Liver (tissue), 8 donors: ENCODE measurements at regions not wholly inside any gene's neighbourhood (a gene's known extent, or its start where the extent isn't known, plus 50 kb on each side); places are given as distances from the start of the nearest gene placed in this dataset.

Experiments
- DNase-seq: peaks from one replicate; pipeline ENCODE4 v3.0.0-alpha.2; 2017; ENCODE audit warnings: low spot score
- H3K27ac ChIP-seq, 2 donors: one replicate each; pipeline ENCODE4 v1.7.0; 2013; ENCODE audit warnings: inconsistent platforms in 2 of 2, low read length in 2 of 2, control low read depth in 1 of 2, low read depth in 1 of 2, mild to moderate bottlenecking in 1 of 2
- H3K27me3 ChIP-seq, 4 donors: one replicate each; pipeline versions ENCODE4 v1.6.1 to v1.7.0; 2013; ENCODE audit warnings: low read length in 3 of 4, inconsistent platforms in 1 of 4, mild to moderate bottlenecking in 1 of 4, moderate library complexity in 1 of 4; ENCODE audit not compliant: control insufficient read depth in 4 of 4, insufficient read depth in 4 of 4
- H3K36me3 ChIP-seq, 4 donors: one replicate each; pipeline versions ENCODE4 v1.6.1 to v1.7.0; 2013; ENCODE audit warnings: low read length in 3 of 4, mild to moderate bottlenecking in 3 of 4, low read depth in 1 of 4, moderate library complexity in 1 of 4; ENCODE audit not compliant: control insufficient read depth in 4 of 4, insufficient read depth in 3 of 4
- H3K4me1 ChIP-seq, 4 donors: one replicate each; pipeline versions ENCODE4 v1.6.1 to v1.7.0; 2013; ENCODE audit warnings: low read length in 3 of 4, mild to moderate bottlenecking in 3 of 4, moderate library complexity in 1 of 4; ENCODE audit not compliant: control insufficient read depth in 4 of 4, insufficient read depth in 4 of 4
- H3K4me3 ChIP-seq, 3 donors: one replicate each; pipeline versions ENCODE4 v1.6.1 to v1.7.0; 2013; ENCODE audit warnings: low read length in 3 of 3, control low read depth in 1 of 3, low read depth in 1 of 3, mild to moderate bottlenecking in 1 of 3
- H3K9ac ChIP-seq, 2 donors: one replicate each; pipeline ENCODE4 v1.7.0; 2013; ENCODE audit warnings: low read length in 2 of 2, mild to moderate bottlenecking in 2 of 2, moderate library complexity in 2 of 2, control low read depth in 1 of 2, low read depth in 1 of 2
- H3K9me3 ChIP-seq, 4 donors: one replicate each; pipeline versions ENCODE4 v1.6.1 to v1.7.0; 2013; ENCODE audit warnings: low read length in 3 of 4; ENCODE audit not compliant: control insufficient read depth in 4 of 4
- CTCF ChIP-seq: fragments of 150-350 bp; IDR thresholded peaks from 2 replicates; pipeline ENCODE4 v1.5.1; 2017; ENCODE audit warnings: improper control_type of control experiment, low read depth, low read length; ENCODE audit not compliant: missing input control
- EGR1 ChIP-seq, 2 donors: IDR thresholded peaks; 2 replicates each; pipeline ENCODE4 v1.6.1; 2016 to 2018; ENCODE audit warnings: antibody characterized with exemption in 2 of 2, low read depth in 2 of 2
- GABPA ChIP-seq, 2 donors: IDR thresholded peaks in 1 of 2; conservative IDR thresholded peaks in 1 of 2; 2 replicates each; pipeline ENCODE4 v1.6.1; 2016; ENCODE audit warnings: antibody characterized with exemption in 2 of 2, mild to moderate bottlenecking in 1 of 2, moderate library complexity in 1 of 2
- HNF4A ChIP-seq, 2 donors: conservative IDR thresholded peaks; 2 replicates each; pipeline ENCODE4 v1.6.1; 2016; ENCODE audit warnings: antibody characterized with exemption in 2 of 2, mild to moderate bottlenecking in 2 of 2
- HNF4G ChIP-seq: IDR thresholded peaks from 2 replicates; pipeline ENCODE4 v1.6.1; 2016; ENCODE audit warnings: antibody characterized with exemption
- JUND ChIP-seq, 2 donors: IDR thresholded peaks; 2 replicates each; pipeline ENCODE4 v1.6.1; 2016; ENCODE audit warnings: antibody characterized with exemption in 2 of 2
- RAD21 ChIP-seq, 2 donors: IDR thresholded peaks; 2 replicates each; pipeline ENCODE4 v1.6.1; 2016; ENCODE audit warnings: antibody characterized with exemption in 2 of 2, mild to moderate bottlenecking in 2 of 2
- RXRA ChIP-seq, 2 donors: IDR thresholded peaks; 2 replicates each; pipeline ENCODE4 v1.6.1; 2017 to 2018; ENCODE audit warnings: antibody characterized with exemption in 2 of 2, mild to moderate bottlenecking in 1 of 2
- SP1 ChIP-seq: IDR thresholded peaks from 2 replicates; pipeline ENCODE4 v1.6.1; 2018; ENCODE audit warnings: antibody characterized with exemption, mild to moderate bottlenecking
- TAF1 ChIP-seq: conservative IDR thresholded peaks from 2 replicates; pipeline ENCODE4 v1.6.1; 2016; ENCODE audit warnings: antibody characterized with exemption, mild to moderate bottlenecking
- YY1 ChIP-seq: IDR thresholded peaks from 2 replicates; pipeline ENCODE4 v1.6.1; 2016; ENCODE audit warnings: antibody characterized with exemption, mild to moderate bottlenecking
- ZBTB33 ChIP-seq: IDR thresholded peaks from 2 replicates; pipeline ENCODE4 v1.6.1; 2016; ENCODE audit warnings: antibody characterized with exemption
- WGBS: extraction: QIAGEN DNeasy Blood & Tissue Kit; methylation state at CpG from one replicate; pipeline ENCODE4 v1.1.7; 2013; 5-methylcytosine and 5-hydroxymethylcytosine counted together
- TF ChIP-seq, protein P1 (sequence below): IDR thresholded peaks from 2 replicates; pipeline ENCODE4 v1.6.1; 2016; ENCODE audit warnings: antibody characterized with exemption, mild to moderate bottlenecking
- TF ChIP-seq, protein P2 (sequence below): IDR thresholded peaks from 2 replicates; pipeline ENCODE4 v1.6.1; 2016; ENCODE audit warnings: antibody characterized with exemption
- donor health status: healthy.
- donor health status: healthy.
- donor health status: healthy.
- donor health status: healthy.
- donor health status: healthy.

- DNase-seq, result no peak
- TF ChIP-seq TAF1, result no peak
- TF ChIP-seq JUND (IDR thresholded peaks at IDR 0.05), result no peak
- no peak for TF ChIP-seq ZBTB33
- no peak for TF ChIP-seq GABPA (IDR thresholded peaks at IDR 0.05 in 1 of 2, conservative IDR thresholded peaks at IDR 0.05 in 1 of 2)
- TF ChIP-seq HNF4G, result no peak
- no peak for TF ChIP-seq RXRA (IDR thresholded peaks at IDR 0.05)
- no peak for TF ChIP-seq SP1
- TF ChIP-seq, protein P1, sequence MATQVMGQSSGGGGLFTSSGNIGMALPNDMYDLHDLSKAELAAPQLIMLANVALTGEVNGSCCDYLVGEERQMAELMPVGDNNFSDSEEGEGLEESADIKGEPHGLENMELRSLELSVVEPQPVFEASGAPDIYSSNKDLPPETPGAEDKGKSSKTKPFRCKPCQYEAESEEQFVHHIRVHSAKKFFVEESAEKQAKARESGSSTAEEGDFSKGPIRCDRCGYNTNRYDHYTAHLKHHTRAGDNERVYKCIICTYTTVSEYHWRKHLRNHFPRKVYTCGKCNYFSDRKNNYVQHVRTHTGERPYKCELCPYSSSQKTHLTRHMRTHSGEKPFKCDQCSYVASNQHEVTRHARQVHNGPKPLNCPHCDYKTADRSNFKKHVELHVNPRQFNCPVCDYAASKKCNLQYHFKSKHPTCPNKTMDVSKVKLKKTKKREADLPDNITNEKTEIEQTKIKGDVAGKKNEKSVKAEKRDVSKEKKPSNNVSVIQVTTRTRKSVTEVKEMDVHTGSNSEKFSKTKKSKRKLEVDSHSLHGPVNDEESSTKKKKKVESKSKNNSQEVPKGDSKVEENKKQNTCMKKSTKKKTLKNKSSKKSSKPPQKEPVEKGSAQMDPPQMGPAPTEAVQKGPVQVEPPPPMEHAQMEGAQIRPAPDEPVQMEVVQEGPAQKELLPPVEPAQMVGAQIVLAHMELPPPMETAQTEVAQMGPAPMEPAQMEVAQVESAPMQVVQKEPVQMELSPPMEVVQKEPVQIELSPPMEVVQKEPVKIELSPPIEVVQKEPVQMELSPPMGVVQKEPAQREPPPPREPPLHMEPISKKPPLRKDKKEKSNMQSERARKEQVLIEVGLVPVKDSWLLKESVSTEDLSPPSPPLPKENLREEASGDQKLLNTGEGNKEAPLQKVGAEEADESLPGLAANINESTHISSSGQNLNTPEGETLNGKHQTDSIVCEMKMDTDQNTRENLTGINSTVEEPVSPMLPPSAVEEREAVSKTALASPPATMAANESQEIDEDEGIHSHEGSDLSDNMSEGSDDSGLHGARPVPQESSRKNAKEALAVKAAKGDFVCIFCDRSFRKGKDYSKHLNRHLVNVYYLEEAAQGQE, result no peak
- TF ChIP-seq EGR1 (IDR thresholded peaks at IDR 0.05; ENCODE audit: low read depth in 2 of 2), result no peak
- TF ChIP-seq, protein P2, sequence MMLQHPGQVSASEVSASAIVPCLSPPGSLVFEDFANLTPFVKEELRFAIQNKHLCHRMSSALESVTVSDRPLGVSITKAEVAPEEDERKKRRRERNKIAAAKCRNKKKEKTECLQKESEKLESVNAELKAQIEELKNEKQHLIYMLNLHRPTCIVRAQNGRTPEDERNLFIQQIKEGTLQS, result no peak
- no peak for TF ChIP-seq YY1
- TF ChIP-seq CTCF, result no peak
- no peak for TF ChIP-seq RAD21 (IDR thresholded peaks at IDR 0.05)
- TF ChIP-seq HNF4A (conservative IDR thresholded peaks at IDR 0.05), result no peak
- Histone ChIP-seq H3K27me3 (no peaks in the 10 kb centered on the region), H3K9me3 (no peaks in the 10 kb centered on the region), H3K36me3 (no peaks in the 10 kb centered on the region), H3K9ac (no peak overlapping the region), H3K4me1 (no peaks in the 10 kb centered on the region), H3K4me3 (no peak overlapping the region), H3K27ac (no peak overlapping the region)
- WGBS, result 54% methylated on average over 5 of the region's 5 CpGs
Measured at GRCh38 chr5:16992444-16992843, 56.4 kb upstream of the MYO10 start.

DNA sequence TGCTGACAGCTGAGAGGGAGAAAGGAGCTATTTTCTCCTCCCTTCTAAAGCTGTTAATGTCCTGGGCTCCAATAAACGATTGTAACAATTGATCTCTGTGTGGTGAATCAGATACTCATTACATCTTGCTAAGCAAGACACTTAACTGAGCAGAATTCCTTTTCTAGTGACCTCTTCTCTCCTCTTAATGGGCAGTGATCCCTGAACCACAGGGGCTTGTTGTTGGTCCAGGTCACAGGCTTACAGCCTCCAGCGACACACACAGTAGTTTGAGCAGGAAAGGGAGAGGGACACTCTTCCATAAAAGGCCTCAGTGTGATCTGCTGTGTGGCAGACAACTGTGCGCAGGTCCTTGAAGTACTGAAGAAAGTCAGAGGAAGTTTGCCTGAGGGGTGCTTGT lies 58.5 kb upstream of the MYO10 start:
- TF ChIP-seq TAF1, result no peak
- Histone ChIP-seq H3K9ac (no peak overlapping the region), H3K27ac (no peak overlapping the region), H3K36me3 (no peaks in the 10 kb centered on the region), H3K27me3 (no peaks in the 10 kb centered on the region), H3K4me3 (no peak overlapping the region), H3K9me3 (no peaks in the 10 kb centered on the region), H3K4me1 (no peaks in the 10 kb centered on the region)
- no peak for DNase-seq
- WGBS, result 46% methylated on average over 3 of the region's 3 CpGs
